Transverse colon (tissue), 4 donors: ENCODE measurements at regions not wholly inside any gene's neighbourhood (a gene's known extent, or its start where the extent isn't known, plus 50 kb on each side); places are given as distances from the start of the nearest gene placed in this dataset.

Experiments
- DNase-seq: peaks from one replicate; pipeline ENCODE4 v3.0.0-alpha.2; 2019
- H3K27ac ChIP-seq, 4 donors: fragments of 200-600 bp; sonication (generic); 2 replicates each; pipeline ENCODE4 v1.5.1; 2016 to 2018; ENCODE audit warnings: inconsistent platforms in 4 of 4
- H3K27me3 ChIP-seq: fragments of 200-600 bp; sonication (generic); 2 replicates; pipeline ENCODE4 v1.5.1; 2017; ENCODE audit warnings: inconsistent platforms
- H3K36me3 ChIP-seq, 4 donors: fragments of 200-600 bp; sonication (generic); 2 replicates each; pipeline ENCODE4 v1.5.1; 2017 to 2019; ENCODE audit warnings: inconsistent platforms in 4 of 4
- H3K4me1 ChIP-seq, 4 donors: fragments of 200-600 bp; sonication (generic); 2 replicates each; pipeline ENCODE4 v1.5.1; 2017 to 2020; ENCODE audit warnings: inconsistent platforms in 4 of 4
- H3K4me3 ChIP-seq, 4 donors: fragments of 200-600 bp; sonication (generic); 1 replicate in 1 of 4; 2 replicates in 3 of 4; pipeline versions ENCODE4 v1.5.1 to v1.6.1; 2017 to 2019; ENCODE audit warnings: inconsistent platforms in 4 of 4
- H3K9me3 ChIP-seq, 2 donors: fragments of 200-600 bp; sonication (generic); 2 replicates each; pipeline ENCODE4 v1.5.1; 2017 to 2019; ENCODE audit warnings: inconsistent platforms in 2 of 2
- EP300 ChIP-seq: sonication (generic); formaldehyde crosslinking; IDR thresholded peaks from one replicate; pipeline ENCODE4 v1.6.1; 2017; ENCODE audit warnings: antibody characterized with exemption, low read depth
- POLR2A ChIP-seq: fragments of 450-650 bp; IDR thresholded peaks from one replicate; pipeline ENCODE4 v1.6.1; 2016; ENCODE audit warnings: antibody characterized with exemption, mild to moderate bottlenecking, moderate library complexity
- POLR2AphosphoS5 ChIP-seq, 3 donors: sonication (generic); formaldehyde crosslinking; IDR thresholded peaks; one replicate each; pipeline ENCODE4 v1.6.1; 2016; ENCODE audit warnings: antibody characterized with exemption in 3 of 3
- WGBS, 2 donors: methylation state at CpG; one replicate each; pipeline ENCODE4 v1.1.5; 2018; ENCODE audit warnings: low coverage in 1 of 2; 5-methylcytosine and 5-hydroxymethylcytosine counted together
- in situ Hi-C, 4 donors: fragments of 200-750 bp; cut with MboI; loops; one replicate each; pipeline versions ENCODE4 v1.15.0 to v1.15.1; 2017; ENCODE audit warnings: low sequenced_read_pairs in 3 of 4, low pct_ligation_motif_present in 1 of 4, low pct_unique_long_range_greater_than_20kb in 1 of 4
- intact Hi-C: fragments of 100-400 bp; cut with DNase I; formaldehyde crosslinking; loops from one replicate; pipeline ENCODE4 v1.15.1; 2023; ENCODE audit warnings: low total_unique reads
- TF ChIP-seq, protein P1 (sequence below), 5 experiments: fragments of 200-600 bp in 3 of 5; fragments of 450-650 bp in 2 of 5; sonication (generic) in 3 of 5; IDR thresholded peaks; 1 replicate in 2 of 5; 2 replicates in 3 of 5; pipeline ENCODE4 v1.5.1; 2016 to 2017; ENCODE audit warnings: antibody characterized with exemption in 5 of 5, inconsistent platforms in 3 of 5, mild to moderate bottlenecking in 2 of 5, moderate library complexity in 1 of 5

- TF ChIP-seq, protein P1, sequence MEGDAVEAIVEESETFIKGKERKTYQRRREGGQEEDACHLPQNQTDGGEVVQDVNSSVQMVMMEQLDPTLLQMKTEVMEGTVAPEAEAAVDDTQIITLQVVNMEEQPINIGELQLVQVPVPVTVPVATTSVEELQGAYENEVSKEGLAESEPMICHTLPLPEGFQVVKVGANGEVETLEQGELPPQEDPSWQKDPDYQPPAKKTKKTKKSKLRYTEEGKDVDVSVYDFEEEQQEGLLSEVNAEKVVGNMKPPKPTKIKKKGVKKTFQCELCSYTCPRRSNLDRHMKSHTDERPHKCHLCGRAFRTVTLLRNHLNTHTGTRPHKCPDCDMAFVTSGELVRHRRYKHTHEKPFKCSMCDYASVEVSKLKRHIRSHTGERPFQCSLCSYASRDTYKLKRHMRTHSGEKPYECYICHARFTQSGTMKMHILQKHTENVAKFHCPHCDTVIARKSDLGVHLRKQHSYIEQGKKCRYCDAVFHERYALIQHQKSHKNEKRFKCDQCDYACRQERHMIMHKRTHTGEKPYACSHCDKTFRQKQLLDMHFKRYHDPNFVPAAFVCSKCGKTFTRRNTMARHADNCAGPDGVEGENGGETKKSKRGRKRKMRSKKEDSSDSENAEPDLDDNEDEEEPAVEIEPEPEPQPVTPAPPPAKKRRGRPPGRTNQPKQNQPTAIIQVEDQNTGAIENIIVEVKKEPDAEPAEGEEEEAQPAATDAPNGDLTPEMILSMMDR (IDR thresholded peaks at IDR 0.05), result no peak
- TF ChIP-seq EP300 (no peak), POLR2A (no peak), POLR2AphosphoS5 (IDR thresholded peaks at IDR 0.05) (no peak)
- Histone ChIP-seq H3K27me3 (no peaks in the 10 kb centered on the region), H3K9me3 (no peaks in the 10 kb centered on the region), H3K4me1 (peaks cover 0 to 16% (median 5%) of the 10 kb centered on the region in 4 donors), H3K4me3 (no peak overlapping the region), H3K36me3 (no peaks in the 10 kb centered on the region), H3K27ac (no peak overlapping the region)
- in situ Hi-C loops, result loop anchor here in 1 of 4 donors (25.0 kb wide), 1 partner anchor 1944 kb away; the partner anchor contains the start of gene EFNB2
- DNase-seq, result peak; percentile 11
- intact Hi-C loops, result no loop called here
- 50 to 71% methylated on average over 1 to 2 of the region's 2 CpGs for WGBS, 2 donors
These were observed 1527.5 kb upstream of the SLC10A2 start for GRCh38 chr13:104593693-104594092.

- Histone ChIP-seq H3K4me1 (peaks cover 0 to 14% (median 3%) of the 10 kb centered on the region in 4 donors), H3K27ac (no peak overlapping the region), H3K9me3 (no peaks in the 10 kb centered on the region), H3K36me3 (no peaks in the 10 kb centered on the region), H3K4me3 (no peak overlapping the region), H3K27me3 (no peaks in the 10 kb centered on the region)
- TF ChIP-seq, protein P1 (IDR thresholded peaks at IDR 0.05), result no peak
- TF ChIP-seq POLR2A (no peak), EP300 (no peak), POLR2AphosphoS5 (IDR thresholded peaks at IDR 0.05) (no peak)
- in situ Hi-C loops (loop anchor here in 1 of 4 donors (25.0 kb wide), 1 partner anchor 1944 kb away; the partner anchor contains the start of gene EFNB2), intact Hi-C loops (no loop called here)
- whole genome bisulfite sequencing, 2 donors, result 84 to 93% methylated on average over 4 of the region's 4 CpGs
- DNase-seq, result no peak
These were observed 1527.0 kb upstream of the SLC10A2 start for GRCh38 chr13:104593251-104593576.

DNA sequence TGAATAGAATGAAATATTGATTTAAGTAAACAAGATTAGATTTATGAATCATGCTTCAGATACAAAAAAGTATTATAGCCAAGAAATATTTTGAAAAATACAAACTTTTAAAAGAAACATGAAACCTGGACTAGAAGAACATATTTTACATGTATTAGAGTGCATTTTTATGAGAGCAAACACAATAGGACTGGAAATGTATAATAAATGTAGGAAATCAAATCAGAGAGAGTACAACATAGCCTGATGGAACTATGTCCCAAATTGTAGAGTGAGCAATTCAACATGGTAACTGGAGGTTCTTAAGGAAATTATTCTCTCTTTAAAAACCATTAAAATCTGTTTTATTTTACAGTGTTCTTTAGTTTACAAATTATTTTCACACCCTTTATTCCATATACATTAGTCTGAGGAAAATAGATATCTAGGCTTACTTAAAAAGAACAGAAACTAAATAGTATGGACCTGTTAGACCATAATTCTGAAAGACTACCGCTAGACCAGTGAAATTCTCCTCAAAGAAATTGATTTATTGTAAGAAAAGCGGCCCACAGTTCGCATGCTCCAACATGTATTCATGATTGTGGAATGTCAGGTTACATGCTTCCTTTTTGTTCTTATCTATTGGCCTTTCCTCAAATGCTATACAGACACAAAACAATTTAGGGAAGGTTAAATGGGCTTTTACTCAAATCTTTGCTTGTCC, 1526.5 kb upstream of the SLC10A2 start:
- 81 to 100% methylated on average over 3 of the region's 3 CpGs for WGBS, 2 donors
- Histone ChIP-seq H3K27me3 (no peaks in the 10 kb centered on the region), H3K36me3 (no peaks in the 10 kb centered on the region), H3K27ac (no peak overlapping the region), H3K4me3 (no peak overlapping the region), H3K4me1 (peaks cover 0 to 13% (median 3%) of the 10 kb centered on the region in 4 donors), H3K9me3 (no peaks in the 10 kb centered on the region)
- DNase-seq, result no peak
- intact Hi-C loops (no loop called here), in situ Hi-C loops (loop anchor here in 1 of 4 donors (25.0 kb wide), 1 partner anchor 1945 kb away; the partner anchor contains the start of gene EFNB2)
- TF ChIP-seq POLR2A (no peak), EP300 (no peak), POLR2AphosphoS5 (IDR thresholded peaks at IDR 0.05) (no peak)
- TF ChIP-seq, protein P1 (IDR thresholded peaks at IDR 0.05), result no peak

- Histone ChIP-seq H3K4me3 (no peak overlapping the region), H3K4me1 (peaks cover 0 to 7% (median 3%) of the 10 kb centered on the region in 4 donors), H3K9me3 (no peaks in the 10 kb centered on the region), H3K27me3 (no peaks in the 10 kb centered on the region), H3K27ac (no peak overlapping the region), H3K36me3 (no peaks in the 10 kb centered on the region)
- DNase-seq, result no peak
- TF ChIP-seq POLR2A, result no peak
- TF ChIP-seq, protein P1 (IDR thresholded peaks at IDR 0.05), result no peak
- in situ Hi-C loops, result loop anchor here in 1 of 4 donors (25.0 kb wide), 1 partner anchor 1945 kb away; the partner anchor contains the start of gene EFNB2
- intact Hi-C loops, result no loop called here
These were observed 1525.9 kb upstream of the SLC10A2 start for GRCh38 chr13:104592127-104592526.
